Endothelial cell of umbilical vein (primary cell): ENCODE measurements at regions not wholly inside any gene's neighbourhood (a gene's known extent, or its start where the extent isn't known, plus 50 kb on each side); places are given as distances from the start of the nearest gene placed in this dataset.

Experiments used
- BruUV-seq: library from RNA; stranded (reverse); fragments of 400-500 nt; replicated peaks from 2 replicates; lab custom pipeline; 2021; lab: Mats Ljungman, UMichigan
- CTCF ChIA-PET: fragments of 300-600, 350-600 bp; sonication (Branson Sonifier 250); formaldehyde crosslinking; loops from one replicate; lab custom pipeline; 2021; ENCODE audit warnings: antibody characterized with exemption, inconsistent platforms; lab: Charles Lee
- POLR2A ChIA-PET: fragments of 300-600, 350-600 bp; sonication (Branson Sonifier 250); formaldehyde crosslinking; loops from one replicate; lab custom pipeline; 2021; ENCODE audit warnings: antibody characterized with exemption, inconsistent platforms; lab: Charles Lee
- DNase-seq: peaks from one replicate; pipeline ENCODE4 v3.0.0-alpha.2; 2011; ENCODE audit warnings: low read depth, low spot score
- FAIRE-seq: peaks from 2 replicates; lab custom pipeline; 2011; peaks lifted over from hg19 to GRCh38; lab: Jason Lieb, UNC
- H2AFZ ChIP-seq: 2 replicates; pipeline ENCODE4 v1.6.0; 2012; ENCODE audit warnings: low read depth, low read length, control low read depth, inconsistent platforms
- H3K27ac ChIP-seq: 2 replicates; pipeline ENCODE4 v1.5.1; 2011; ENCODE audit warnings: low read depth, mild to moderate bottlenecking, control low read depth, low read length, moderate library complexity; ENCODE audit not compliant: insufficient read depth
- H3K27me3 ChIP-seq, 2 experiments: 2 replicates each; pipeline versions ENCODE4 v1.6.0 to v1.6.1; 2011; ENCODE audit warnings: low read length in 2 of 2, mixed read lengths in 1 of 2; ENCODE audit not compliant: control insufficient read depth in 2 of 2, insufficient read depth in 2 of 2
- H3K36me3 ChIP-seq, 2 experiments: 2 replicates in 1 of 2; 3 replicates in 1 of 2; pipeline ENCODE4 v1.5.1; 2011; ENCODE audit warnings: low read length in 2 of 2, mild to moderate bottlenecking in 1 of 2, moderate library complexity in 1 of 2; ENCODE audit not compliant: control insufficient read depth in 2 of 2, insufficient read depth in 2 of 2; ENCODE audit errors: extremely low read depth in 1 of 2
- H3K4me1 ChIP-seq: 3 replicates; pipeline ENCODE4 v1.5.1; 2011; ENCODE audit warnings: mild to moderate bottlenecking, low read length; ENCODE audit not compliant: control insufficient read depth, insufficient read depth; ENCODE audit errors: extremely low read depth
- H3K4me2 ChIP-seq: 2 replicates; pipeline ENCODE4 v1.6.1; 2011; ENCODE audit warnings: low read length, control low read depth, mixed read lengths; ENCODE audit not compliant: insufficient read depth
- H3K4me3 ChIP-seq, 3 experiments: fragments of 200-600 bp in 1 of 3; sonication (generic), shearing (Covaris generic) in 1 of 3; replicated peaks in 1 of 3; 2 replicates each; pipeline ENCODE4 v1.5.1; 2011 to 2016; ENCODE audit warnings: control low read depth in 3 of 3, low read length in 3 of 3, mild to moderate bottlenecking in 2 of 3, inconsistent platforms in 1 of 3, low read depth in 1 of 3, moderate library complexity in 1 of 3; ENCODE audit not compliant: insufficient read depth in 1 of 3
- H3K79me2 ChIP-seq: 2 replicates; pipeline ENCODE4 v1.6.0; 2012; ENCODE audit warnings: low read length, inconsistent platforms; ENCODE audit not compliant: control insufficient read depth, insufficient read depth
- H3K9ac ChIP-seq: replicated peaks from 2 replicates; pipeline ENCODE3; 2011; ENCODE audit warnings: low read length, control low read depth; ENCODE audit not compliant: insufficient read depth; ENCODE audit errors: extremely low read depth
- H3K9me1 ChIP-seq: replicated peaks from 3 replicates; pipeline ENCODE4 v1.6.0; 2011; ENCODE audit warnings: mild to moderate bottlenecking, low read length; ENCODE audit not compliant: control insufficient read depth, insufficient read depth; ENCODE audit errors: extremely low read depth
- H3K9me3 ChIP-seq: replicated peaks from 2 replicates; pipeline ENCODE4 v1.5.1; 2012; ENCODE audit warnings: low read length, inconsistent platforms; ENCODE audit not compliant: control insufficient read depth, insufficient read depth
- H4K20me1 ChIP-seq: replicated peaks from 2 replicates; pipeline ENCODE3; 2011; ENCODE audit warnings: mild to moderate bottlenecking, low read length; ENCODE audit not compliant: control insufficient read depth, insufficient read depth; ENCODE audit errors: extremely low read depth
- EZH2 ChIP-seq: IDR thresholded peaks from 2 replicates; pipeline ENCODE4 v1.6.1; 2012; ENCODE audit warnings: borderline replicate concordance, low read depth, mild to moderate bottlenecking, moderate library complexity, low read length, inconsistent platforms; ENCODE audit not compliant: severe bottlenecking
- GATA2 ChIP-seq: IDR thresholded peaks from 2 replicates; pipeline ENCODE4 v1.7.0; 2011; ENCODE audit warnings: low read depth, mild to moderate bottlenecking, moderate library complexity, mixed read lengths, low read length; ENCODE audit not compliant: insufficient read length, insufficient read depth
- JUN ChIP-seq: IDR thresholded peaks from 2 replicates; pipeline ENCODE4 v1.6.1; 2011; ENCODE audit warnings: borderline replicate concordance, low read depth; ENCODE audit not compliant: insufficient read length, insufficient read depth
- MYC ChIP-seq: IDR thresholded peaks from one replicate; pipeline ENCODE4 v1.6.1; 2011; ENCODE audit warnings: mild to moderate bottlenecking, low read depth, low read length
- POLR2A ChIP-seq: IDR thresholded peaks from 2 replicates; pipeline ENCODE4 v1.6.1; 2012; ENCODE audit warnings: low read depth, mild to moderate bottlenecking, control low read depth, low read length
- POLR2AphosphoS5 ChIP-seq: IDR thresholded peaks from 2 replicates; pipeline ENCODE4 v1.6.1; 2012; ENCODE audit warnings: low read depth, mild to moderate bottlenecking, control low read depth, low read length, moderate library complexity; ENCODE audit not compliant: insufficient read depth
- dilution Hi-C: fragments of 300-500 bp; cut with MboI; formaldehyde crosslinking; loops from one replicate; pipeline ENCODE4 v1.15.0; 2019; ENCODE audit warnings: low sequenced_read_pairs; ENCODE audit not compliant: extremely low pct_ligation_motif_present
- intact Hi-C: fragments of 100-400 bp; cut with micrococcal nuclease; formaldehyde crosslinking; loops from one replicate; pipeline ENCODE4 v1.10.0; 2022
- TF ChIP-seq, protein P1 (sequence below), 2 donors: IDR thresholded peaks; 1 replicate in 1 of 2; 2 replicates in 1 of 2; pipeline ENCODE4 v1.5.1; 2011; ENCODE audit warnings: low read length in 2 of 2, mild to moderate bottlenecking in 2 of 2, moderate library complexity in 2 of 2, control low read depth in 1 of 2, inconsistent platforms in 1 of 2, low read depth in 1 of 2; ENCODE audit not compliant: insufficient read depth in 1 of 2; ENCODE audit errors: extremely low read depth in 1 of 2
- TF ChIP-seq, protein P2 (sequence below): IDR thresholded peaks from 2 replicates; pipeline ENCODE4 v1.6.1; 2011; ENCODE audit not compliant: insufficient read depth, insufficient read length

DNA sequence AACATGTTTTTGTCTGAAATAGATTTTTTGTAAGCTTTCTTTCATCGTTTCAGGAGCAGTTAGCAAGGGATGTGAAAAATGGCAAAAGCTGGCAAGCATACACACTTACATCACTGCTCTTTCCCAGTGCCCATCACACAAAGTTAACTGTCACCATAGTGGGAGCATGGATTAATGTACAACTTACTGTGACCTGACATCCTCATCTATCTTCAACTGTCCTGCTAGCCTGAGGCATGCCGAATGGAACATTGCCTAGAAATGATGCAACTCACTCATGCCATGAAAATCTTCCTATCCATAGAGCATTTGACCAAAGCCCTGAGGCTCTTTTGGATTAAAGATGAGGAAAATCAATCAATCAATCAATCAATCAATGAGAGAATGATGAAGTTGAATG, 491.7 kb upstream of the SLC10A2 start:
- no peaks in the 10 kb centered on the region for H4K20me1 ChIP-seq
- H3K4me1 ChIP-seq = no peaks in the 10 kb centered on the region
- H2AFZ ChIP-seq = no peak overlapping the region
- TF ChIP-seq, protein P1, sequence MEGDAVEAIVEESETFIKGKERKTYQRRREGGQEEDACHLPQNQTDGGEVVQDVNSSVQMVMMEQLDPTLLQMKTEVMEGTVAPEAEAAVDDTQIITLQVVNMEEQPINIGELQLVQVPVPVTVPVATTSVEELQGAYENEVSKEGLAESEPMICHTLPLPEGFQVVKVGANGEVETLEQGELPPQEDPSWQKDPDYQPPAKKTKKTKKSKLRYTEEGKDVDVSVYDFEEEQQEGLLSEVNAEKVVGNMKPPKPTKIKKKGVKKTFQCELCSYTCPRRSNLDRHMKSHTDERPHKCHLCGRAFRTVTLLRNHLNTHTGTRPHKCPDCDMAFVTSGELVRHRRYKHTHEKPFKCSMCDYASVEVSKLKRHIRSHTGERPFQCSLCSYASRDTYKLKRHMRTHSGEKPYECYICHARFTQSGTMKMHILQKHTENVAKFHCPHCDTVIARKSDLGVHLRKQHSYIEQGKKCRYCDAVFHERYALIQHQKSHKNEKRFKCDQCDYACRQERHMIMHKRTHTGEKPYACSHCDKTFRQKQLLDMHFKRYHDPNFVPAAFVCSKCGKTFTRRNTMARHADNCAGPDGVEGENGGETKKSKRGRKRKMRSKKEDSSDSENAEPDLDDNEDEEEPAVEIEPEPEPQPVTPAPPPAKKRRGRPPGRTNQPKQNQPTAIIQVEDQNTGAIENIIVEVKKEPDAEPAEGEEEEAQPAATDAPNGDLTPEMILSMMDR (IDR thresholded peaks at IDR 0.05; ENCODE audit: extremely low read depth in 1 of 2, insufficient read depth in 1 of 2, low read depth in 1 of 2, low read length in 2 of 2) = no peak
- TF ChIP-seq POLR2AphosphoS5 (no peak), GATA2 (no peak), MYC (no peak), EZH2 (no peak), JUN (no peak), POLR2A (no peak)
- TF ChIP-seq, protein P2, sequence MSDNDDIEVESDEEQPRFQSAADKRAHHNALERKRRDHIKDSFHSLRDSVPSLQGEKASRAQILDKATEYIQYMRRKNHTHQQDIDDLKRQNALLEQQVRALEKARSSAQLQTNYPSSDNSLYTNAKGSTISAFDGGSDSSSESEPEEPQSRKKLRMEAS = no peak
- BruUV-seq = no TSS peak
- H3K9ac ChIP-seq = no peak overlapping the region
- intact Hi-C loops (no loop called here), dilution Hi-C loops (no loop called here)
- FAIRE-seq (no peak), DNase-seq (no peak)
- H3K4me2 ChIP-seq = no peak overlapping the region
- H3K27me3 ChIP-seq = no peaks in the 10 kb centered on the region
- H3K27ac ChIP-seq = no peak overlapping the region
- H3K36me3 ChIP-seq = no peaks in the 10 kb centered on the region
- ChIA-PET CTCF (no interaction called here), POLR2A (no interaction called here)
- H3K9me1 ChIP-seq = no peaks in the 10 kb centered on the region
- no peak overlapping the region for H3K4me3 ChIP-seq
- no peaks in the 10 kb centered on the region for H3K79me2 ChIP-seq
- no peaks in the 10 kb centered on the region for H3K9me3 ChIP-seq
